SH-SY5Y (cell line): ENCODE measurements at regions not wholly inside any gene's neighbourhood (a gene's known extent, or its start where the extent isn't known, plus 50 kb on each side); places are given as distances from the start of the nearest gene placed in this dataset.

Source experiments
- GATA2 ChIP-seq: IDR thresholded peaks from 2 replicates; pipeline ENCODE4 v1.6.1; 2011; ENCODE audit warnings: mild to moderate bottlenecking, low read depth, low read length
- GATA3 ChIP-seq: IDR thresholded peaks from 2 replicates; pipeline ENCODE4 v1.6.1; 2011; ENCODE audit warnings: low read depth, mild to moderate bottlenecking, low read length, moderate library complexity

DNA sequence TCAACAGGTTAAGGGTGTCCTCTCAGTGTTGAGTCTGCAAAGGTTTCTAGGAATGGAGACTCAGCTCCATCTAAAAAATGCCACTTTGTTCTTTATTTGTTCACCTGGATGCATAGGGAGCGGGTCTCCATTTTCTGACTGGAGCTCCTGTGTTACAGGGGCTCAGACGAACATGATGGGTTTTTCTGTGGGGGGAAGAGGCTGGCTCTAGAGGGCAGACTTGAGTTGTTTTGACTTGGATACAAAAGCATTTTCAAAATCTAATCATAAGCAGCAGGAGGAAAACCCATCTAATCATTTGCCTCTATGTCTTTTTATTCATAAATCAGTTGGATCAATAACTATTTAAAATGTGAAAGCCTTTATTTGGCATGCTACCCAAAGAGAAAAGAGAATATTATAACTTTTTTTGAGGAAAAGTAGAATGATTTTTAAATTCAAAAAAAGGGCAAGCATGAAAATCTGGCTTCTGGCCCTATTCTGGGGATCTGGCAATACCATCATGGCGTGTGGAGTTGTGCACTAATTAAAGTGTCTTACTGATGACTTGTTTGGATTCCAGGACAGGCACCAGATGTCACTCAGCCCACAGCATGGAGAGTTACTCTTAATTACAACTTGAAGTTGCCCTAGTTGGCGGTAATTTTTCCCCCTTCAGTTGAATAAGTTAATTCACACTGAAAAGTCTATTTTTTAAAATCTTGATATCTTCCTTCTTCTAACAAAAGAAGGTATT lies 594.9 kb downstream of the REEP3 start:
- TF ChIP-seq GATA2: no peak
- no peak for TF ChIP-seq GATA3
